ENCODE measurements at regions not wholly inside any gene's neighbourhood (a gene's known extent, or its start where the extent isn't known, plus 50 kb on each side); places are given as distances from the start of the nearest gene placed in this dataset.

DNA sequence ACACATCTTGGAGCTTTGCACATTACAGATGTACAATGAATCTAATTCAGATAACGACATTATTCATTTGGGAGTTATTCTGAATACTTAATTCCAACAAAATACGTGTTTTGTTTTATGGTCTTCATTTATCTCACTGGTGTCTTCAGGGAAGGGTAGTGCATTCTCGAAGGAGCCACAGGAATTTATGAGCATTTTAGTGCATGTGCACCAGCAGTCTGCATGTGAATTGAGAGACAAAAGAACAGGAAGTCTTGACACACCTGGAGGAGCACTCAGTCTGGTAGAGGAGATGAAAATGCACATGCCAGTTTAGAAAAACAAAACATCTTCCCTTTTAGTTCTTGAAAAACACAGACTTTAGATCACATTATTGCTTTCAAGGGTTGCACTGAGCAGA lies 228.7 kb downstream of the LRATD1 start:
- no peak for ATAC-seq

GRCh38 chr2:14866736-14867352 lies 234.3 kb downstream of the LRATD1 start:
- no peak for ATAC-seq

More for the DNA sequence above, 228.7 kb downstream of the LRATD1 start:
- TF ChIP-seq GLIS3 (CRISPR knock-in tag; IDR thresholded peaks at IDR 0.05), result no peak
- TF ChIP-seq ARNTL (CRISPR knock-in tag; IDR thresholded peaks at IDR 0.05; ENCODE audit: borderline replicate concordance, low read depth), result no peak
- TF ChIP-seq CSDC2 (CRISPR knock-in tag; IDR thresholded peaks at IDR 0.05), result no peak
- no peak for TF ChIP-seq ESRRG (CRISPR knock-in tag; IDR thresholded peaks at IDR 0.05)
- no peak for TF ChIP-seq OSR1 (CRISPR knock-in tag; IDR thresholded peaks at IDR 0.05)
- no peak for TF ChIP-seq CREB5 (CRISPR knock-in tag; IDR thresholded peaks at IDR 0.05; ENCODE audit: low read depth)
- TF ChIP-seq, protein P1, sequence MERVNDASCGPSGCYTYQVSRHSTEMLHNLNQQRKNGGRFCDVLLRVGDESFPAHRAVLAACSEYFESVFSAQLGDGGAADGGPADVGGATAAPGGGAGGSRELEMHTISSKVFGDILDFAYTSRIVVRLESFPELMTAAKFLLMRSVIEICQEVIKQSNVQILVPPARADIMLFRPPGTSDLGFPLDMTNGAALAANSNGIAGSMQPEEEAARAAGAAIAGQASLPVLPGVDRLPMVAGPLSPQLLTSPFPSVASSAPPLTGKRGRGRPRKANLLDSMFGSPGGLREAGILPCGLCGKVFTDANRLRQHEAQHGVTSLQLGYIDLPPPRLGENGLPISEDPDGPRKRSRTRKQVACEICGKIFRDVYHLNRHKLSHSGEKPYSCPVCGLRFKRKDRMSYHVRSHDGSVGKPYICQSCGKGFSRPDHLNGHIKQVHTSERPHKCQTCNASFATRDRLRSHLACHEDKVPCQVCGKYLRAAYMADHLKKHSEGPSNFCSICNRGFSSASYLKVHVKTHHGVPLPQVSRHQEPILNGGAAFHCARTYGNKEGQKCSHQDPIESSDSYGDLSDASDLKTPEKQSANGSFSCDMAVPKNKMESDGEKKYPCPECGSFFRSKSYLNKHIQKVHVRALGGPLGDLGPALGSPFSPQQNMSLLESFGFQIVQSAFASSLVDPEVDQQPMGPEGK (CRISPR knock-in tag; IDR thresholded peaks at IDR 0.05; ENCODE audit: borderline replicate concordance), result no peak
- TF ChIP-seq POU6F1 (CRISPR knock-in tag; IDR thresholded peaks at IDR 0.05; ENCODE audit: borderline replicate concordance, low read depth), result no peak
- no peak for TF ChIP-seq ZC3H10 (CRISPR knock-in tag; IDR thresholded peaks at IDR 0.05)
- TF ChIP-seq TOX (CRISPR knock-in tag; IDR thresholded peaks at IDR 0.05; ENCODE audit: borderline replicate concordance), result no peak
- TF ChIP-seq ZFP3 (CRISPR knock-in tag; IDR thresholded peaks at IDR 0.05), result no peak
- TF ChIP-seq, protein P2, sequence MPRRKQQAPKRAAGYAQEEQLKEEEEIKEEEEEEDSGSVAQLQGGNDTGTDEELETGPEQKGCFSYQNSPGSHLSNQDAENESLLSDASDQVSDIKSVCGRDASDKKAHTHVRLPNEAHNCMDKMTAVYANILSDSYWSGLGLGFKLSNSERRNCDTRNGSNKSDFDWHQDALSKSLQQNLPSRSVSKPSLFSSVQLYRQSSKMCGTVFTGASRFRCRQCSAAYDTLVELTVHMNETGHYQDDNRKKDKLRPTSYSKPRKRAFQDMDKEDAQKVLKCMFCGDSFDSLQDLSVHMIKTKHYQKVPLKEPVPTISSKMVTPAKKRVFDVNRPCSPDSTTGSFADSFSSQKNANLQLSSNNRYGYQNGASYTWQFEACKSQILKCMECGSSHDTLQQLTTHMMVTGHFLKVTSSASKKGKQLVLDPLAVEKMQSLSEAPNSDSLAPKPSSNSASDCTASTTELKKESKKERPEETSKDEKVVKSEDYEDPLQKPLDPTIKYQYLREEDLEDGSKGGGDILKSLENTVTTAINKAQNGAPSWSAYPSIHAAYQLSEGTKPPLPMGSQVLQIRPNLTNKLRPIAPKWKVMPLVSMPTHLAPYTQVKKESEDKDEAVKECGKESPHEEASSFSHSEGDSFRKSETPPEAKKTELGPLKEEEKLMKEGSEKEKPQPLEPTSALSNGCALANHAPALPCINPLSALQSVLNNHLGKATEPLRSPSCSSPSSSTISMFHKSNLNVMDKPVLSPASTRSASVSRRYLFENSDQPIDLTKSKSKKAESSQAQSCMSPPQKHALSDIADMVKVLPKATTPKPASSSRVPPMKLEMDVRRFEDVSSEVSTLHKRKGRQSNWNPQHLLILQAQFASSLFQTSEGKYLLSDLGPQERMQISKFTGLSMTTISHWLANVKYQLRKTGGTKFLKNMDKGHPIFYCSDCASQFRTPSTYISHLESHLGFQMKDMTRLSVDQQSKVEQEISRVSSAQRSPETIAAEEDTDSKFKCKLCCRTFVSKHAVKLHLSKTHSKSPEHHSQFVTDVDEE (CRISPR knock-in tag; IDR thresholded peaks at IDR 0.05), result no peak
- no peak for TF ChIP-seq ZFP30 (CRISPR knock-in tag; IDR thresholded peaks at IDR 0.05)
- TF ChIP-seq ZNF565 (CRISPR knock-in tag; conservative IDR thresholded peaks at IDR 0.05; ENCODE audit: low read depth), result no peak
- TF ChIP-seq ISL1 (CRISPR knock-in tag; IDR thresholded peaks at IDR 0.05), result no peak
- no peak for TF ChIP-seq RARB (CRISPR knock-in tag; IDR thresholded peaks at IDR 0.05)
- no peak for TF ChIP-seq PPARA (CRISPR knock-in tag; IDR thresholded peaks at IDR 0.05; ENCODE audit: borderline replicate concordance)
- no peak for TF ChIP-seq ZNF8 (CRISPR knock-in tag; IDR thresholded peaks at IDR 0.05)

GRCh38 chr2:14867853-14868252 lies 235.3 kb downstream of the LRATD1 start:
- no peak for TF ChIP-seq PPARA (CRISPR knock-in tag; IDR thresholded peaks at IDR 0.05; ENCODE audit: borderline replicate concordance)
- TF ChIP-seq ESRRG (CRISPR knock-in tag; IDR thresholded peaks at IDR 0.05), result no peak
- TF ChIP-seq ZNF70 (CRISPR knock-in tag; IDR thresholded peaks at IDR 0.05), result no peak
- no peak for TF ChIP-seq GLIS3 (CRISPR knock-in tag; IDR thresholded peaks at IDR 0.05)
- no peak for TF ChIP-seq POU6F1 (CRISPR knock-in tag; IDR thresholded peaks at IDR 0.05; ENCODE audit: borderline replicate concordance, low read depth)
- TF ChIP-seq OSR1 (CRISPR knock-in tag; IDR thresholded peaks at IDR 0.05), result no peak
- TF ChIP-seq BACH2 (CRISPR knock-in tag; IDR thresholded peaks at IDR 0.05; ENCODE audit: borderline replicate concordance), result no peak
- TF ChIP-seq, protein P3, sequence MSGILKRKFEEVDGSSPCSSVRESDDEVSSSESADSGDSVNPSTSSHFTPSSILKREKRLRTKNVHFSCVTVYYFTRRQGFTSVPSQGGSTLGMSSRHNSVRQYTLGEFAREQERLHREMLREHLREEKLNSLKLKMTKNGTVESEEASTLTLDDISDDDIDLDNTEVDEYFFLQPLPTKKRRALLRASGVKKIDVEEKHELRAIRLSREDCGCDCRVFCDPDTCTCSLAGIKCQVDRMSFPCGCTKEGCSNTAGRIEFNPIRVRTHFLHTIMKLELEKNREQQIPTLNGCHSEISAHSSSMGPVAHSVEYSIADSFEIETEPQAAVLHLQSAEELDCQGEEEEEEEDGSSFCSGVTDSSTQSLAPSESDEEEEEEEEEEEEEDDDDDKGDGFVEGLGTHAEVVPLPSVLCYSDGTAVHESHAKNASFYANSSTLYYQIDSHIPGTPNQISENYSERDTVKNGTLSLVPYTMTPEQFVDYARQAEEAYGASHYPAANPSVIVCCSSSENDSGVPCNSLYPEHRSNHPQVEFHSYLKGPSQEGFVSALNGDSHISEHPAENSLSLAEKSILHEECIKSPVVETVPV (CRISPR knock-in tag; IDR thresholded peaks at IDR 0.05), result no peak
- no peak for TF ChIP-seq ZNF8 (CRISPR knock-in tag; IDR thresholded peaks at IDR 0.05)
- no peak for ATAC-seq

More at GRCh38 chr2:14866736-14867352, 234.3 kb downstream of the LRATD1 start:
- TF ChIP-seq GLIS3 (CRISPR knock-in tag; IDR thresholded peaks at IDR 0.05) (no peak), ZNF70 (CRISPR knock-in tag; IDR thresholded peaks at IDR 0.05) (no peak), RARB (CRISPR knock-in tag; IDR thresholded peaks at IDR 0.05) (no peak), PPARA (CRISPR knock-in tag; IDR thresholded peaks at IDR 0.05; ENCODE audit: borderline replicate concordance) (no peak), ZC3H10 (CRISPR knock-in tag; IDR thresholded peaks at IDR 0.05) (no peak), ESRRG (CRISPR knock-in tag; IDR thresholded peaks at IDR 0.05) (no peak), ZFP3 (CRISPR knock-in tag; IDR thresholded peaks at IDR 0.05) (no peak), ZNF8 (CRISPR knock-in tag; IDR thresholded peaks at IDR 0.05) (no peak)
- TF ChIP-seq, protein P3 (CRISPR knock-in tag; IDR thresholded peaks at IDR 0.05), result no peak
